GM04504 (cell line): ENCODE measurements at regions not wholly inside any gene's neighbourhood (a gene's known extent, or its start where the extent isn't known, plus 50 kb on each side); places are given as distances from the start of the nearest gene placed in this dataset.

Experiments
- DNase-seq: peaks from one replicate; pipeline ENCODE4 v3.0.0-alpha.2; 2012; ENCODE audit warnings: low read depth

GRCh38 chr3:59580996-59581395, 531.2 kb upstream of the CFAP20DC start:
- DNase-seq: no peak

GRCh38 chr3:59580499-59580898, 530.7 kb upstream of the CFAP20DC start:
- no peak for DNase-seq

- no peak for DNase-seq
These were observed 528.3 kb upstream of the CFAP20DC start for GRCh38 chr3:59578129-59578528.

GRCh38 chr3:59576606-59577005, 526.8 kb upstream of the CFAP20DC start:
- no peak for DNase-seq

- DNase-seq: peak; percentile 36
These were observed 525.5 kb upstream of the CFAP20DC start for GRCh38 chr3:59575113-59576001.

GRCh38 chr3:59573911-59574310, 524.1 kb upstream of the CFAP20DC start:
- peak; percentile 91 for DNase-seq

- DNase-seq: no peak
These were observed 522.3 kb upstream of the CFAP20DC start for GRCh38 chr3:59572106-59572505.

GRCh38 chr3:59570806-59571205, 521.0 kb upstream of the CFAP20DC start:
- DNase-seq: no peak

GRCh38 chr3:59567661-59568060, 517.8 kb upstream of the CFAP20DC start:
- DNase-seq: no peak

- DNase-seq: no peak
These were observed 516.7 kb upstream of the CFAP20DC start for GRCh38 chr3:59566481-59566975.

- no peak for DNase-seq
These were observed 515.3 kb upstream of the CFAP20DC start for GRCh38 chr3:59565125-59565524.

- no peak for DNase-seq
These were observed 514.1 kb upstream of the CFAP20DC start for GRCh38 chr3:59563966-59564365.

GRCh38 chr3:59563072-59563605, 513.3 kb upstream of the CFAP20DC start:
- no peak for DNase-seq

GRCh38 chr3:59559721-59560435, 510.1 kb upstream of the CFAP20DC start:
- peak; percentile 77 for DNase-seq

GRCh38 chr3:59558906-59559720, 509.3 kb upstream of the CFAP20DC start:
- DNase-seq: no peak

GRCh38 chr3:59555593-59556315, 505.9 kb upstream of the CFAP20DC start:
- DNase-seq: no peak

- DNase-seq: no peak
These were observed 503.3 kb upstream of the CFAP20DC start for GRCh38 chr3:59553076-59553475.

- DNase-seq: no peak
These were observed 502.0 kb upstream of the CFAP20DC start for GRCh38 chr3:59551834-59552233.

GRCh38 chr3:59549962-59550361, 500.1 kb upstream of the CFAP20DC start:
- DNase-seq: no peak

GRCh38 chr3:59547874-59548273, 498.0 kb upstream of the CFAP20DC start:
- DNase-seq: no peak

- no peak for DNase-seq
These were observed 496.7 kb upstream of the CFAP20DC start for GRCh38 chr3:59546522-59546921.
